HG03460 (cell line): ENCODE measurements at regions not wholly inside any gene's neighbourhood (a gene's known extent, or its start where the extent isn't known, plus 50 kb on each side); places are given as distances from the start of the nearest gene placed in this dataset.

Experiments used
- ATAC-seq: cut with Tn5 transposase; IDR thresholded peaks from one replicate; pipeline ENCODE4 v1.9.1; 2021; ENCODE audit not compliant: unreplicated experiment

DNA sequence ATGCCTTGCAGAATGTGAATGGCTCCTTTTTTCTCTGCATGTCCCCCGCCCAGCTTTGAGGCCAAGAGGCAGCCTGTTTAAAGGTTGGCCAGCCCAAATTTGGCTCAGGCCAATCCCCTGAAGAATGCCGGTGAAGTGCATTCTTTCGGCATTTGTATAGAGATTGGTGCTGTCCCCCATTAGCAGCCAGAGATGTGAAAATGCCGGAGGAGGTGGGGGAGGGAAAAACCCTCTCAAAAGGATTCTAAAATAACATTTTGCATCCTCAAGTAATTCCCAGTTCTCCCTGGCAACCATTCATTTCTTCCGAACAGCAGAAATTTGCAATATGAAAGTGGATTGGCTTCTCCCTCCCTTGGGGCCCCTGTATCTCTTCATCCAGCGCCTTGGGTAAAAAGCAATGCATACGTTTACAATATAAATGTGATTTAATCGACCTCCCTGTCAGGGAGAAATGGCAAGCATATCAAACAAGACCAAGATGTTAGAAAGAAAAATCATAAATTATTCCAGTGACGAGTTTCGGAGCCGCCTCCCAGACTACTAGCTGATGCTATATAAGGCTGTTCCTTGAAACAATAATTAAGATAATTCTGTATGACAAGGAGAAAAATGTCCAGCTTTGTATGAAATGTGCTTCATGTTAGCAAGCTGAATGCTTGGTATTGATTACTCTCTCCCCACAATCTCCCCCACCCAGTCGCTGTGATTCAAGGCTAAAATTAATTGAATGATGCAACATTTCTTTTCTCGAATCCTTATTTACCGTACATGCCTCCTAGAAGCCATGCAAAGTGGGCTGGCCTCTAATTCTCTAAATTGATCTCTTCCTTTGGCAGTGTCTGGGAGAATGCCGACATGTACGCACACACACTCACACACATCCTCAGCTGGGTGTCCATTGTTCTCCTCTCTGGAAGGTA lies 323.7 kb downstream of the RPS24 start:
- no peak for ATAC-seq

DNA sequence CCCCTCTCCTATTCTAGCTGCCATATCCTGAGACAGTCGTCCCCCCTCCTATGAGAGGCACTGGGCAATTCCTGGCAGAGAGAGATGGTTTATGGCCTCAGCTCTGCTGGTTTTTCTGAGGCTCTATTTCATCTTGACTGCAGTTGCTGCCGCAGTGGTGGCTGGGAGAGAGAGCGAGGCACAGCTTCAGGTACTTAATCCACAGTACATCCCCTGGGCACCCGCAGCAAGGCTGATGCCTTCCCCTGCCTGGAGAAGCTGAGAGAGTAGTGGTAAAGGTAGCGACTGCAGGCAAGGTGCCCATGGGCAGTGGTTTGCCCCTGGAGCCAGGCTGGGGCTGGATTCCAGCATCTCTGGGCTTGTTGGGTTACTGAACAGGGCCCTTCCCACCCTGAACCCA lies 324.7 kb downstream of the RPS24 start:
- no peak for ATAC-seq

DNA sequence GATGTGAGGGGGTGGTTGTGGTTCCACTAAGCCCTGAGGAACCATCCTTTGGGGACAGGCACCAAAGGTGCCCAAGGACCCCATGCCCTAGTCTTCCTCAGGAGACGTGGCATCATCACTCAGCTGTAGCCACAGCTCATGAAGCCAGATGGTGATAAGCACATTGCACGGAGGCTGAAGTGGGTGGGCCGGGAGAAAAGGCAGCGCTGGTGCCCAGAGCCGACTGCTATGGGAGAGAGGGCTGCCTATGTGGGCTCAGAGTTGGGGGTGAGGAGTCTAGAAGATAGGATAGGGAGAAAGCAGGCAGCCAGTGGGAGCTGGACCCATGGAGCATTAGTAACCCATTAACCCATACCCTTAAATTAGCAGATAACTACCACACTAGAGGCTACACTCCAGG lies 325.3 kb downstream of the RPS24 start:
- no peak for ATAC-seq

DNA sequence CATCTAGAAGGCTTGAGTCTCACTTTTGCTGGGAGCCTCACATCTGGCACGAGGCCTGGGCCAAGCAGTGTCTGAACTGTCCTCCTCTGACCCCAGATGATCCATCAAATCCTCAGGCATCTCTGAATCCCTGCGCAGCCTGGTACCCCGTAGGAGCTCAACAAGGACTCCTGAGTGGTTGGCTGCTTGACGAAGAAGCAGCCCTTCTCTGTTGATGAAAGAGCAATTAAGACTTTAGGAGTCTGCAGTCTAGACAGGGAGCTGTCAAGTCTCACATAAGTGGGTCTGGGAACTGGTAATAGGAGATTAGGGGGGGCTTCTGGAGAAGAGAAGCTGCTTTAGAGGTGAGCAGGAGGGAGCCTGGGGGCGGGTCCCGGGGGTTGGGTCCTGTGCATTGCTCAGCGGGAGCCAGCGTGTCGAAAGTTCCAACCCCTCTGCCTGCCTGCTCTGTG lies 326.0 kb downstream of the RPS24 start:
- no peak for ATAC-seq

DNA sequence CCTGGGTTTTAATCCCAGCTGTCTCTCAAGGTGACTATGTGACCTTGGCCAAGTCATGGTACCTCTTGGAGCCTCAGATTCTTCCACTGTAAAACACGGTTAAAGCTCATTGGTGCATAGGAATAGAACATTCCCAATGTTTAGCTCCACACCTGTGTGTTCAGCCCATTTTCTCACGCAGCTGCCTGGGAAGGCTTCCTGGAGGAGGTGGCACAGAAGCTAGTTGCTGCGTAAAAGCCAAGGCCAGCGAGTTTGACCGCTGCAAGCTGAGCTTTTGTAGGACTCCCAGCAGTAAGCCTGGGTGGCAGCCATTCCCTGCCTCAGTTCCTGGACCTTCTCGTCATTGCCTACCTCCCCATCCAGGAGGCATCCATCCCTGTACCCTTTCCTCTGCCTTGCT lies 326.6 kb downstream of the RPS24 start:
- no peak for ATAC-seq

DNA sequence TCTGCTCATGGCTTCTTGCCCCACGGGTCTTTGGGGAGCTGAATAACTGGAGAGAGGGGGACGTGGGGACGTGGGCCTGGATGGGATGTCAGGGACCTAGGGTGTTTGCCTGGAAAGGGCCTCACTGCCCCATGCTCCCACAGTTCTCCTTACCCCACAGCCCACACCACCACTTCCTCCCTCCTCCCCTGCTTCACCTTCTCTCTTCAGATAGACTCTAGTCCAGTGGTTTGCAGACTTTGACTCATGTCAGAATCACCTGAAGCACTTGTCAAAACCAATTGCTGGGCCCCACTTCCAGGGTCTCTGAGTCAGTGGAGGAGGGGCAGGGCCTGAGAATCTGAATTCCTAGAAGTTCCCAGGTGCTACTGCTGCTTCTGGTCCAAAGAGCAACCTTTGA lies 327.4 kb downstream of the RPS24 start:
- ATAC-seq = no peak

DNA sequence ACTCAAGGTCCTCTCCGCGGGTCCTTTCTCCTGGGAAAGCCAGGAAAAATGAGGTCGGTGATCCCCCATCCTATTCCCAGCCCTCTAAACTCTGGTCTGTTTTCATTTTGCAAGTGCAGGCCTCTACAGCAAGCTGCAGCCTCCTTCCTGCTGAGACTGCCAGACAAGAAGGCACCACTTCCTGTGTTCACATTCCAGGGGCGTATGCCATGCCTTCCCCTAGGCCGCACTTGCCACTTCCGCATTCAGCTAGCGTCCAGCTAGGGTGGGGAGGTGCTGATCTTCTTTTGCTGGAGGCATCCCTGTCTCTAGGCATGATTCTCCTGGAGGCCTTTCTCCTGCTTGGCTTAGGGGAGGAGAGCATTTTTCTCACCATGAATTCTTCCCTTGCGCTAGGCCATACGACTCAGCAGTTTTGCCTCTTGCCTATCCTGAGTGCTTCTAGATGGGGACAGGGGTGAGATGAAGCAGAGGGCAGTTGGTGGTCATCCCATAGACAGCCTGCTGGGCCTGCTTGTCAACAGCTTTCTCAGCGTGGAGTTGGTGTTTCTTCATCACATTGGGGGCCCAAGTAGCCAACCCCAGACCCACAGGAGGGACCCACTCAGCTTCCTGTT lies 328.9 kb downstream of the RPS24 start:
- ATAC-seq = no peak

DNA sequence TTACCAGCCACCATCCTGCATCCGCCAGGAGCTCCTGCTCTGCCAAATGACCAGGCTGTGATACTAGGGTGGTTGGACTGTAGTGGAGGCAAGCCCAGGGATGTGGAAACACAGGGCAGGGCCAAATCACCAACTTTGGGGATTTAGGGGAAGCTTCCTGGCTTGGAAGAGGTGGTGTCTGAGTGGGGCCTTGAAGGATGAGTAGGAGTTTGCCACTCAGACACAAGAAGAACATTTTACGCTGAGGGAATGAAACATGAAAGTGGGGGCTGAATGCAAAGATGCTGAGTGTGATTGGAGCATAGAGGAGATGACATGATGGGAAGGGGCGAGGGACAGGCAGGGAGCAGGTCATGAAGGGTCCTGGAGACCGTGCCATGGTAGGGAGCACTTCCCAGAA lies 329.5 kb downstream of the RPS24 start:
- ATAC-seq = no peak

DNA sequence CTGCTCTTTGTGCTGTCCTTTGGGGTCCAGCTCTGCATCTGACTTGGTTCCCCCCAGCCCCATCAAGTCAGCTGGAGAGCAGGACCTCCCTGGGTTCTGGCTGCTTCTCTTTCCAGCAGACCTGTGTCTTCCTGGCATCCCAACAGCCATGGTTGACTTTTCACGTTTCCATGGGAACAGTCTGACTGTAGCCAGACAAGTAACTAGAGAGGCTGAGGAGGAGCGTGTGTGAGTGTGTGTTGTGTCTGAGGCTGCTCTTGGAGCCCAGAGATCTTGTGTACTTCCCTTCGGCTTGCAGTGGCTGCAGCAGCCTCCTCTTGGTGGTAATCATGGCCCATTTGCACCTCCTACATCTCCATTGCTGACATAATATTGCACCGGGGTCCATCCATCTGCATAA lies 332.0 kb downstream of the RPS24 start:
- ATAC-seq = no peak

DNA sequence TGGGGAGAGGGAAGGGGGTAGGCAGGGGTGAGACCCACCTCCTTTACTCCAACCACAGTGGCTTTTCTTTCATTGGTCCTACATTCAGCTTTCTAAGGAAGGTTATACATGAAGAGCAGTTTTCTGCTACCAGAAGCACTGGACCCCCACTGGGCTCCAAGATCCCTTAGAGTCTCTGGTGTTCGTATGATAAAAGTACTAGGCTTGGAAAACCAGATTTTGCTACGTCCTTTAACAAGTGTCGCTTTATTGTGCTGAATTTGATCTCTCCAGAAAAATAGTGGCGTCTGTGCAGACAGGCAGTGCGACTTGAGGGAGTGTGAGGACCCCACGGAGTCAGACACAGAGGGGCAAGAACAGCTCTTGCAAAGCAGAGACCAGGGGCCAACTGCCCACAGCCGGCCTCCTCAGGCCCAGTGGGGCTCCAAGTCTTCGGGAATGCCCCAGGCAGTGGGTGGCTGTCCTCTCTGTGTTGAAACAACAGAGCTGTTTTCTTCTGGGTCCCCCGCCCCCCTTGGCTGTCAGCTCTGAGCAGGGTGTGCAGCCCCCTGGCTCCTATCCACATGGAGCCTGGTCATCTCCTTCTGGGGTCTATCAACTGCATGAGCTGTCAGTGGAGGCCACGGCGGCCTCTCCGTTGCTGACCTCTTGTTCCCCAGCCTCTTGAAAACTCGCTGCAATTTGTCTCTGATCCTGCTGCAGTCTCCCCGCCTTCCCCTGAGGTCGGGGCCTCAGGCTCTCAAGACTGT lies 333.2 kb downstream of the RPS24 start:
- ATAC-seq = no peak

DNA sequence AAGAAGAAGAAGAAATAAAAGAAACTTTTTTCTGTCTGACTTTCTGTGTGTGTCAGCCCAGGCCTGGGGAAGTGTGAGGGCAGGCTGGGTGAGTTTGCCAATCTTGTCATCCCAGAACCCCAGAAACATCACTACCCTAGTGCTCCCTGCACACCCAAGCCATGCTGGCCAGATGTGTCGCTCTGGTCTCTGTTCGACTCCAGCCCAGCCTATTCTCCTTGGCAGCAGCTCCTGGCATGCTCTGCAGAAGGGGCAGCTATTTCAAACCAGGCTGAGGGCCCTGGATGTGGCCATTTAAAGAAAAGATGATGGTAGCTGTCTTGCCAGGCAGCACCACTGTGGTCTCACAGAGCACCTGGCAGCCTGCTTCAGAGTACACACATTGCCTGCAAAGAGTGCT lies 334.1 kb downstream of the RPS24 start:
- no peak for ATAC-seq

DNA sequence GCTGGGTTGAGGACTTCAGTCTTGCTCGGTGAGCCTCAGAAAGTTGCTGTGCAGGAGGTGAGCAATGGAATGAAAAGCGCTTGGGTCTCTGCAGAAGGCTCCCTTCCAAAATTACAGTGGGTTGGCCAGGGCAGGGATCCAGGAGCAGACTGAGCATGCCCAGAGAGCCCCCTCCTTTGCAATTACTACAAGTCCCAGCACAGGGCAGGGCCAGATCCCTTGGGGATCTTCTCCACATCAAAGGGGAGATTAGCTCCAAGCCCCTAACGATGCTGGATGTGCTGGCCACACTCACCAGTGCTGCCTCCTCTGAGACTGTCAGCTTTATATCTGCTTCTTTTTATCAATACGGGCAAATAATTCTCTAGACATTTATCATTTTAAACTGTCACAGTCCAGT lies 337.5 kb downstream of the RPS24 start:
- ATAC-seq = no peak

DNA sequence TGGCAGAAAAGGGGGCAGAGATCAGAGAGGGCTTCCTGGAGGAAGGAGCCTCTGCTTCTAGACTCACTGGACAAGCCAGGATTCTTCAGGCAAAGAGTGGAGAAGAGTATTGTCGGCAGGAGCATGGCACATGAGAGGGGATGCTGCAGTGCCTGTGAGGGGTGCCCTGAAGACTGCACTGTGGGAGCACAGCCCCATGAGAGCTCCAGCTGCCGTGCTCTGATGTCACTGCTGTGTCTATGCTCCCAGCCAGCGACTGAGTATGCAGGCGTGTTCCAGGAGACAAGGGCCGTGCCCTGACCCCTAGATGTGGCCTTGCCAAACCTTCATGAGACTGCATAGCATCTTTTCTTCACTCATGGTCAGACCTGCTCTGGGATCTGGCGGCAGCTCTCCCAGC lies 339.1 kb downstream of the RPS24 start:
- ATAC-seq = no peak

DNA sequence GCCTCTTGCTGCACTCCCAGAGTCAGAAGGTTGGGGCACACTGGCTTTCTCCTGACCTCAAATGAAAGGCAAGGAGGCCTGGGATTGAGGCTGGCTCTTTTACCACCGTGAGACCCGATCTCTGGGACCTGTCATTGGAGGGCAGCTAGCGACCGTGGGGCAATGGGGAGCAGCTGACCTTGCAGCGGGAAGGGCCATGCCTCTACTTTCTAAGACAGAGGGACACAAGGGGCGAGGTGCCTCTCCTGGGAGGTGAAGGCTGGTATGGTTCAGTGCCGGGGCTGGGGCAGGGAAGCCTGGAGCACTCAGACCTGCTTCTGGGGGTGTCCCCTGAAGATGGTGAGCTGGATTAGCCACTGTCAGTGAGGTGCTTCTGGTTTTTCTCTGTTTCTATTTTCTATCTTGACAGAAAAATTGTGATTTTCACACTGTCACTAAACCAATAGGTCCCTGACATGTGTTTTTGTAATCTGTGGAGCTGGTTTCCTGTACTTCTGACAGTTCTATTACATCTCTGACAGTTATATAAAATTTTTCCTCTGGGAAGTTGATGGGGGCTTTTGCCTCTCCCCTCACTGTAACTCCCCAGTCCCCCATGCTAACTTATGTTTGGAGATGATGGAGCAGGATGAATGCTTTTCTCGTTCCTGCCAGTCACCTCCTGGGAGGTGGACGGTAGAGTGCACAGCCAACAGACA lies 340.8 kb downstream of the RPS24 start:
- no peak for ATAC-seq

DNA sequence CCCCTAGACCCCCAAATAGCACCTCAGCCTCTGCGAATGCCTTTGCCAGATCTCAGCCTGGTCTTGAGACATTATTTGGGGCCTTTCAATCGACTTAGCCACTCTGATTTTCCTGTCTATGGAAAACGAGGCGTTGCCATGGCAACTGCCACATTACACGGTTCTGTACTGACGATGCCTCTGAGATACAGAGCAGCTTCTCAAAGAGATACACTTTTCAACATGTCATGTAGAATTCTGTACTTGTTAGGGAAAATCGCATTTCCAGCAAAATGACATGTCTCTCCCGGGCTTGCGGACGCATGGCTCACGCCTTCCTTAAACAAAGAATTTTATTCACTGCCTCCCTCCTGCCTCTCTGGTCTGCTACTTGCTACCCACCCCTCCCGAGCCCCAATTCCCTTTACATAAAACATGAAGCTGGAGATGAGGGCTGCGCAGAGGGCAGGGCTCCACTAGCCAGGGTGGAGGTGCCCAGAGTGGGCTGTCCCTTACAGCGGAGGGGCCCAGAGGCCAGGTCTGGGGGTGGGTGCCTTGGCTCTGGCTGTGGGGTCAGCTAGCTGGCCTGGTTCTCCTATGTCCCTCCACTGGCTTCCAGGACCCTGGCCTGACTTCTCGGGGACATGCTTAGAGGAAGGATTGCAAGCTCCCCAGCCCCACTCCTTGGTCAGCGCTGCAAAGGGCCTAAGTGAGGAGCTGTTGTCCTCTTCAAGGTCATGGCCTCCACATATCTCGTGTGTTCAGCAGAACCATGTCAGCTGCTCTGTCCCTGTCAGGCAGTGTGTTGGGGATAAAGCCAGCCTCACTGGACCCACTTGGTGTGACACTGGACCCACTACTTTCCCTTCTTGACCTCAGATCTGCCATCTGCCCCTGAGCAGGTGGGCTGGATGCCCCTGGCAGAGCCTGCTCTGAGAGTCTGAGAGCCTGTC lies 342.5 kb downstream of the RPS24 start:
- ATAC-seq = no peak

DNA sequence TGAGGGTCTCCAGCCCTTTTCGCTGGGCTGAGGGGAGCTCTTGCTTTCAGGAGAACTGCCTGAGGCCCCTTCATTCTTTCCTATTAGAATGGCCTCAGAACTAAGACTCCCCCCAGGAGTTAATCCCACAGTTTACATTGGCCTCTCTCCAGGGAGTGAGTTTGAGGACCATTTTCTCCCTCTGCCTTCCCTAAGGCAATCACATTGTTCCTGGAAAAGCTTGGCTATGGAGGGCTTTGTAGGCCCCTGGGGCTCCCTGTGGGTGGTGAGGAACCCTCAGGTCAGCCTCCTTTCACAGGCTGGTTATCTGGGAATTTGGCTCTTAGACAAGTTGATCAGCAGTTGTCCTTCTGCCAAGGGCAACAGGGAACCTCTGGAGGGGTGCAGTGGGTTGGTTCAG lies 343.7 kb downstream of the RPS24 start:
- ATAC-seq = no peak

DNA sequence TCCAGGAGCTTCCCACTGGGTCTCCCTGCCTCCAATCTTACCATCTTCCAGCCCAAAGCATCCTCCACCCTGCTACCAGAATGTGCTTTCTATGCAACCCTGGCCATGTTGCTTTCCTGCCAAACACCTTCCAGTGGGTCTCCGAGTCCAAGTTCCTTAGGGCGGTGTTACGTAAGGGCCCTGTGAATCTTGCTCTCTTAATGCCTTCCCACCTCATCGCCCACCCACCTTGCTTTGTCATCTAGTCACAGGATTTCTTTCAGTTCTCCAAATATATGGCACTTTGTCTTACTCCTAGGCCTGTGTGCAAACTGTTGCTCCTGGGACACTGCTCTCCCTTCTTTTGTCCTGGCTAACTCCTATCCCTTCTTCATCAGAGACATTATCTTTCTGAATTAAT lies 344.5 kb downstream of the RPS24 start:
- no peak for ATAC-seq

DNA sequence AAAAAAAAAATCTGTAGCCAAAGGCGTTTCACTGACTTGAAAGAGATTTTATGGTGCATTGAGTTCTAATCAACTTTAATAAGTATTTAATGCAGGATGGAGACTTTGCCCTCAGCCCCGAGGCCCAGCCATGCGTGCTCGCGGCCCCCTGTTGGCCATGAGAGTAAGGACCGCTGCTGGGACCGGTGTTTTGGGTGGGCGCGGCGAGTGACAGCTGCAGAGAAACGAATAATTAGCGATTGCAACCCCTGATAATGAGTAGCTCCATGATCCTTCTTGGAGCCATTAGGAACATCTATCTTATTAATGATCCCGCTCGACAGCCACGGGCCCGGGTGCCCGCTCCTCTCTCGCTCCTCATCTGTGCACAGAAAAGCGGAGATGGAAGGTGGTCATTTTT lies 347.4 kb downstream of the RPS24 start:
- ATAC-seq = no peak

DNA sequence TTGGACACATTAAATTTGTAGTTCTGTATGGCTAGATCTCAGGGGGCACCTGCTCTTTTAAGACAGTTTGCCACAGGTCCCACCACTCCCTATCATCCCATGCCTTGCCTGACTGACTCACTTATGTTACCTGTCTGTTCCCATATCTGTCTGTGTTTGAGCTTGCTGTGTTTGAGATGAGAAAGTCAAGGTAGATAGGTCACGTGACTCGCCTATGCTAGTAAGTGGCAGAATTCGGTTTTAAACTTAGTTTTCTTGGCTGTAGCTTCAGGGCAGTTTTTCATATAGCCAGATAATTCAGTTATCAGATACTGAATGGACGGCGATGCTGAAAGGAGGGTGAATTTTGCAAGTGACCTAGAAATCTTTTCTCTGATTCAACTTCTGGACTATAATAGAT lies 348.4 kb downstream of the RPS24 start:
- no peak for ATAC-seq

DNA sequence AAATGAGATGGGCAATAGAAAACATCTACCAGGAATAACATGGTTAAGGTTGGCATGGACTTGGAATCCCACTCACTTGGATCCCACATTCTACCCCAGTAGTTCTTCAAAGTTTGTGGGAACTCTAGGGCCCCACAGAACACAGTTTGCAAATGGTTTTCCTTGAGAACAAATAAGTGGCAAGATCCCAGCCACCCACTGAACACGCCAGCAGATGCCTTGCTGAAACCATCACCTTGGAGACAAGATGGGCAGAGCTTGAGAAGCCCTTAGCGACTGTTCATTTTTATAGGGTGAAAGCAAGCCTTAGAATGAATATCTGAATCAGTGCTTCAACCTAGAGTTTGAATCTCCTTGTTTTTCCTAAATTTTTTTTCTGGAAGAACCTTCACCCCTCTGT lies 349.1 kb downstream of the RPS24 start:
- no peak for ATAC-seq
